Upper lobe of right lung (tissue), 1 donor: ENCODE measurements at regions not wholly inside any gene's neighbourhood (a gene's known extent, or its start where the extent isn't known, plus 50 kb on each side); places are given as distances from the start of the nearest gene placed in this dataset.

Experiments used
- ATAC-seq: fragments of 200-7000 bp; cut with Tn5 transposase; one replicate; pipeline ENCODE4 v1.9.1; 2020; ENCODE audit warnings: mild to moderate bottlenecking, moderate library complexity
- DNase-seq: peaks from one replicate; pipeline ENCODE4 v3.0.0-alpha.2; 2020
- H3K27ac ChIP-seq: fragments of 200-600 bp; one replicate; pipeline ENCODE4 v1.8.0; 2022
- H3K27me3 ChIP-seq: fragments of 200-600 bp; one replicate; pipeline ENCODE4 v1.8.0; 2022; ENCODE audit warnings: mild to moderate bottlenecking
- H3K36me3 ChIP-seq: fragments of 200-600 bp; one replicate; pipeline ENCODE4 v1.8.0; 2022
- H3K4me1 ChIP-seq: fragments of 200-600 bp; one replicate; pipeline ENCODE4 v1.8.0; 2022
- H3K4me3 ChIP-seq: fragments of 200-600 bp; one replicate; pipeline ENCODE4 v1.8.0; 2022; ENCODE audit warnings: mild to moderate bottlenecking
- H3K9me3 ChIP-seq: fragments of 200-600 bp; one replicate; pipeline ENCODE4 v1.8.0; 2022
- intact Hi-C: fragments of 100-400 bp; cut with DNase I; formaldehyde crosslinking; loops from one replicate; pipeline ENCODE4 v1.11.0; 2022
- TF ChIP-seq, protein P1 (sequence below): fragments of 200-600 bp; IDR thresholded peaks from one replicate; pipeline ENCODE4 v1.8.0; 2022; ENCODE audit warnings: antibody characterized with exemption
- donor health status: DM: no; HTN: yes; CAD: no; lungs with severe emphysema.

DNA sequence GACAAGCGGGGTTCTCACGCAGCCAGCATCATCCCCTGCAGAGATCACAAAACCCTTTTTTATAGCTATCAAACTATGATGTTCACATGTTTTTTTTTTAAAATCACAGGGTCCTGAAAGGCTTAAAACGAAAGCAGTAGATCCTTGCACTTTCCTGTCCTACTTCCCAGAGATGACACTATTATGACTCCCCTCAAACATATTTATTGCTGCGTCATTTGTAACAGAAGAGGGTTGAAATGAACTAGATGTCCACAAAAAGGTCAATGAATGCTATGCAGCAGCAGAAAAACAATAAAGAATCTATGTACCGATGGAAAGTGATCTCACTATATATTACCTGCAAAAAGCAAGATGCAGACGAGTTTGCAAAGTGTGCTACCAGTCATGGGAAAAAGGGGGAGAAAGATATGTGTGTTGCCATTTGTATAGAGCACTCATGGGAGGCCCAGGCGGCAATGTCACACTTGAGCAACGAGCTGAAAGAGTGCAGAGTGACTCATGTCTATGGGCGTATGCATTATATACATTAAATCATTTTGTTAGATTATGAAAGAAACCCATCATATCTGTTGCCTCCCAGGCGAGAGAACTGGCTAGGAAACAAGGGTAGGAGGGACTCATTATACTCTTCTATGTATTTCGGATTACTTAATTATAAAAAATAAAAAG, 68.9 kb upstream of the PARP1 start:
- H3K27me3 ChIP-seq = no peaks in the 10 kb centered on the region
- TF ChIP-seq, protein P1, sequence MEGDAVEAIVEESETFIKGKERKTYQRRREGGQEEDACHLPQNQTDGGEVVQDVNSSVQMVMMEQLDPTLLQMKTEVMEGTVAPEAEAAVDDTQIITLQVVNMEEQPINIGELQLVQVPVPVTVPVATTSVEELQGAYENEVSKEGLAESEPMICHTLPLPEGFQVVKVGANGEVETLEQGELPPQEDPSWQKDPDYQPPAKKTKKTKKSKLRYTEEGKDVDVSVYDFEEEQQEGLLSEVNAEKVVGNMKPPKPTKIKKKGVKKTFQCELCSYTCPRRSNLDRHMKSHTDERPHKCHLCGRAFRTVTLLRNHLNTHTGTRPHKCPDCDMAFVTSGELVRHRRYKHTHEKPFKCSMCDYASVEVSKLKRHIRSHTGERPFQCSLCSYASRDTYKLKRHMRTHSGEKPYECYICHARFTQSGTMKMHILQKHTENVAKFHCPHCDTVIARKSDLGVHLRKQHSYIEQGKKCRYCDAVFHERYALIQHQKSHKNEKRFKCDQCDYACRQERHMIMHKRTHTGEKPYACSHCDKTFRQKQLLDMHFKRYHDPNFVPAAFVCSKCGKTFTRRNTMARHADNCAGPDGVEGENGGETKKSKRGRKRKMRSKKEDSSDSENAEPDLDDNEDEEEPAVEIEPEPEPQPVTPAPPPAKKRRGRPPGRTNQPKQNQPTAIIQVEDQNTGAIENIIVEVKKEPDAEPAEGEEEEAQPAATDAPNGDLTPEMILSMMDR = no peak
- DNase-seq (no peak), ATAC-seq (no peak)
- H3K4me1 ChIP-seq = no peaks in the 10 kb centered on the region
- H3K36me3 ChIP-seq = no peaks in the 10 kb centered on the region
- no peaks in the 10 kb centered on the region for H3K9me3 ChIP-seq
- no peak overlapping the region for H3K27ac ChIP-seq
- intact Hi-C loops = no loop called here
- H3K4me3 ChIP-seq = no peak overlapping the region

DNA sequence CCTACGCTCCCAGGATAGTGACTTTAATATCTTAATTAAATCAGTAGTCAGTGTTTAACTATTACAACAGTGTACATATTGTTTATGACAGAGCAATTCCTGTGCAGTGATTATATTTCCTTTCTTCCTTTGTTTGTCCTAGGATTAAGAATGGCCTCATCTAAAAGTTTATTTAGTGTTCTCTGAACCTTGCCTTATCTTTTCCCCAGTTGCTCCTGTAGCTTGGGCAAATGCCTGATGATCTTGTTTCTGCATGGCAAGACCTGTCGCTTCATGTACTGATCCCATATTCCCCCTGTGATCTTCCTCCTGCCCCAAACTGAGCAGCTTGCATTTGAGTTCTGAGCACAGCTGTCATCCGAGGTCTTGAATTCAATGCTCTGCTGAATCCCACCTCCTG, 69.1 kb upstream of the STUM start:
- intact Hi-C loops = no loop called here
- no peak for DNase-seq
- H3K9me3 ChIP-seq = no peaks in the 10 kb centered on the region
- no peak overlapping the region for H3K27ac ChIP-seq
- H3K4me3 ChIP-seq = no peak overlapping the region
- TF ChIP-seq, protein P1 = no peak
- ATAC-seq = no peak
- no peaks in the 10 kb centered on the region for H3K36me3 ChIP-seq
- H3K27me3 ChIP-seq = no peaks in the 10 kb centered on the region
- no peaks in the 10 kb centered on the region for H3K4me1 ChIP-seq

DNA sequence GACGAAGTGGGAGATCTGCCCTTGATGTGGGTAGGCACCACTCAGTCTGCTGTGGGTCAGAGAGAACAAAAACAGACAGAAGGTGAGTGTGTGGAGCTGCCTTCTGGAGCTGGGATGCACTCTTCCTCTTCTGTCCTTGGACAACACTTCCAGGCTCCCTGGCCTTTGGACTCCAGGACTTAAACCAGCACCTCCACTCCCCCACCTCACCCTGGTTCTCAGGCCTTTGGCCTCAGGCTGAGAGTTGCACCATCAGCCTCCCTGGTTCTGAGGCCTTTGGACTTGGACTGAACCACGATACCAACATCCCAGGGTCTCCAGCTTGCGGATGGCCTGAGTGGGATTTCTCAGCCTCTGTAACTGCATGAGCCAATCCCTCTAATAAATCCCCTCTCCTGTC, 68.1 kb upstream of the STUM start:
- intact Hi-C loops = no loop called here
- DNase-seq (no peak), ATAC-seq (no peak)

GRCh38 chr1:226481133-226481532, 67.4 kb upstream of the STUM start:
- ATAC-seq (peak; percentile 29), DNase-seq (no peak)
- H3K4me3 ChIP-seq = no peak overlapping the region
- no peaks in the 10 kb centered on the region for H3K4me1 ChIP-seq
- no peaks in the 10 kb centered on the region for H3K9me3 ChIP-seq
- H3K36me3 ChIP-seq = no peaks in the 10 kb centered on the region
- intact Hi-C loops = no loop called here
- no peak overlapping the region for H3K27ac ChIP-seq
- TF ChIP-seq, protein P1 = no peak
- no peaks in the 10 kb centered on the region for H3K27me3 ChIP-seq

More for the DNA sequence above, 68.1 kb upstream of the STUM start:
- TF ChIP-seq, protein P1 = no peak
- Histone ChIP-seq H3K9me3 (no peaks in the 10 kb centered on the region), H3K27me3 (no peaks in the 10 kb centered on the region), H3K27ac (no peak overlapping the region), H3K4me1 (no peaks in the 10 kb centered on the region), H3K4me3 (no peak overlapping the region), H3K36me3 (no peaks in the 10 kb centered on the region)

- ATAC-seq = peak; percentile 7
- Histone ChIP-seq H3K9me3 (no peaks in the 10 kb centered on the region), H3K27ac (no peak overlapping the region), H3K4me1 (no peaks in the 10 kb centered on the region), H3K27me3 (no peaks in the 10 kb centered on the region), H3K36me3 (no peaks in the 10 kb centered on the region), H3K4me3 (no peak overlapping the region)
- TF ChIP-seq, protein P1 = no peak
- intact Hi-C loops = no loop called here
- DNase-seq = no peak
Observed at GRCh38 chr1:226482196-226482595, 66.4 kb upstream of the STUM start.
